ENCODE measurements at regions not wholly inside any gene's neighbourhood (a gene's known extent, or its start where the extent isn't known, plus 50 kb on each side); places are given as distances from the start of the nearest gene placed in this dataset.

DNA sequence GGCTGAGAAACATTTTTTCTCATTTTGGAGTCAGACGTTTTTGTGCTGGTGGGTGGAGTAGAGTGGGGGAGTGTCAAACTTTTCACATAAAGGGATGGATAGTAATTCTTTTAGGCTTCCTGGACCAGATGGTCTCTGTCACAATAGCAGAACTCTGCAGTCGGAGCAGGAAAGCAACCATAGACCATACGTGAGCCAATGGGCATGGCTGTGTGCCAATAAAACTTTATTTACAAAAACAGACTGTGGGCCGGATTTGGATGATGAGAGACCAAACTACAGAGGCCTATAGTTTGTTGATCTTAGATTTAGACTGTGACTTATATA is 70.8 kb upstream of the SLC22A23 start:
- no peak for TF ChIP-seq EZH2phosphoT487 (IDR thresholded peaks at IDR 0.05; ENCODE audit: borderline replicate concordance)
- no peak for TF ChIP-seq CTCF (conservative IDR thresholded peaks at IDR 0.05; ENCODE audit: low read length)
